ENCODE measurements at regions not wholly inside any gene's neighbourhood (a gene's known extent, or its start where the extent isn't known, plus 50 kb on each side); places are given as distances from the start of the nearest gene placed in this dataset.

- TF ChIP-seq POLR2A (IDR thresholded peaks at IDR 0.05; ENCODE audit: low read depth, low read length) (no peak), POLR2AphosphoS5 (IDR thresholded peaks at IDR 0.05; ENCODE audit: low read depth, low read length) (no peak)
Observed at GRCh38 chr5:61754792-61755191, 422.7 kb downstream of the ZSWIM6 start.
